Erythroblast (primary cell): ENCODE measurements at regions not wholly inside any gene's neighbourhood (a gene's known extent, or its start where the extent isn't known, plus 50 kb on each side); places are given as distances from the start of the nearest gene placed in this dataset.

ENCODE experiments used
- GATA1 ChIP-seq: IDR thresholded peaks from 2 replicates; pipeline ENCODE4 v1.6.1; 2011; ENCODE audit warnings: low read depth, mild to moderate bottlenecking, control low read depth, low read length, moderate library complexity
- POLR2A ChIP-seq: IDR thresholded peaks from 2 replicates; pipeline ENCODE4 v1.6.1; 2011; ENCODE audit warnings: mild to moderate bottlenecking, low read length

DNA sequence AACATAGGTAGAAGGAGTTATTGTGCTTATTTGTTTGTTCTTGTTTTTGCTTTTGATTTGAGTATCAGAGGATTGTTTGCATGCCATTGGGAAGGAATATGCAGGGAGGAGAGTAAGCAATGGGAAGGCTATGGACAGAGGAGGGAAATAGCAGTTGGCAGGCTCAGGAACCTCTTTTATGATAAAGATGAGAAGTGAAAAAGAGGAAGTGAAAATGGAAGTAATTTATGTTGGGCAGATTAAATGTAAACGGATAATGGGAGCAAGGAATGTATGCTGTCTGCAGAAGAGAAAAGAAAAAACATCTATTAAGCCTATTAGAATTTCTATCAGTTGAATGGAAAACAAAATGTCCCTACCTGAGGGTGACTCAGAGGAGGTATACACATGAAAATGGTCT lies 90.1 kb upstream of the NPSR1 start:
- TF ChIP-seq POLR2A (no peak), GATA1 (no peak)
